GM18858 (cell line): ENCODE measurements at regions not wholly inside any gene's neighbourhood (a gene's known extent, or its start where the extent isn't known, plus 50 kb on each side); places are given as distances from the start of the nearest gene placed in this dataset.

Source experiments
- ATAC-seq: cut with Tn5 transposase; IDR thresholded peaks from one replicate; pipeline ENCODE4 v1.9.1; 2021; ENCODE audit not compliant: unreplicated experiment

- ATAC-seq, result no peak
These were observed 402.4 kb upstream of the ADARB2 start for GRCh38 chr10:2139746-2140145.

DNA sequence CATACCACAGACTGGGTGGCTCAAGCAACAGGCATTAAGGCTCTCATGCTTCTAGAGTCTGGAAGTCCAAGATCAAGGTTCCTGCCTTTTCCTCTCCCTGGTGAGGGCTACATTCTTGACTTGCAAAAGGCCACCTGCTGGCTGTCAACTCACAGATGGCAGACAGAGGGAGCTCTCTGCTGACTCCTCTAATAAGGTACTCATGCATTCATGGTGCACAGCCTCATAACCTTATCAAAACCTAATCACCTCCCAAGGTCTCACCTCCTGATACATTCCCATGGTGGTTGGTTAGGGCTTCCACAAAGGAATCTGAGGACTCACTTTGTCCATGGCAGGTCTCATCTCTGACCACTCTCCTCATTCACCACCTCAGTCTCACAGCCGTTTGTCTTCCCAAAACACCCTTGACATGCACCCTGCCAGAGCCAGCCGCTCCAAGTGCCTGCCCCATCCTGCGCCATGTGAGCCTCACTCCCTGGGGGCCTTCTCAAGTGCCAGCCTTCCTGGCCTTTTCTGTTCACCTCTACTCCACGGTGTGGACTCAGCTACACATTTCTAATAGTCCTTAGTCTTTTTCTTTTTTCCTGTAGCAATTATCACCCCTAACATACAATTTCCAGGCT lies 400.3 kb upstream of the ADARB2 start:
- ATAC-seq, result no peak

GRCh38 chr10:2130705-2131305 lies 393.5 kb upstream of the ADARB2 start:
- no peak for ATAC-seq

DNA sequence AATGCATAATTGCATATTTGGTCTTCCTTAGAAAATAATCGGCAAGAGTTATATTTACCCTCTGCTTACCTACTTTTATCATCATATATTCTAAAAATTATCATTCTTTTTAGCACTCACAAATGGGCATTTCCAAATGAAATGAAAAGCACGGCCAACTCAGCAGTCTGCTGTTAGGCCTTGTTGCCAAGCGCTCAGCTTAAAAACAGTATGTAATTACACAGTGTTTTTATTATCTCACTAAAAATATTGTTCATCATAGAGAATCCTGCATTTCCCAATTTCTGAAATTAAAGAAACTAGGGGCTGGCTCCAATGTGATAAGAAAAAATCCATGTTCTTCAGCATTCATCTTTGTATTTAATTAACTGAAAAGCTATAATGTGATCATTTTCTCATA lies 391.7 kb upstream of the ADARB2 start:
- ATAC-seq, result no peak

GRCh38 chr10:2124135-2124534 lies 386.8 kb upstream of the ADARB2 start:
- no peak for ATAC-seq

- no peak for ATAC-seq
These were observed 385.3 kb upstream of the ADARB2 start for GRCh38 chr10:2122431-2123124.

- ATAC-seq, result no peak
These were observed 384.6 kb upstream of the ADARB2 start for GRCh38 chr10:2121929-2122328.

DNA sequence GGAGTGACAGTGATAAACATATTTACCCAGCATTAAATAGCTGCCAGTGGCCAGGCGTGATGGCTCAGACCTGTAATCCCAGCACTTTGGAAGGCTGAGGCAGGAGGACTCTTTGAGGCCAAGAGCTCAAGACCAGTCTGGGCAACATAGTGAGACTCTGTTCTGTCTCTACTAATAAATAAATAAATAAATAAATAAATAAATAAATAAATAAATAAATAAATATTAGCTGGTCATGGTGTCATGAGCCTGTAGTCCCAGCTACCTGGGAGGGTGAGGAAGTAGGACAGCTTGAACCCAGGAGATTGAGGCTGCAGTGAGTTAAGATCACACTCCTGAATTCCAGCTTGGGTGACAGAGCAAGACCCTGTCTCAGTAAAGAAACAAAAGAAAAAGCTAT lies 384.0 kb upstream of the ADARB2 start:
- ATAC-seq, result no peak

- ATAC-seq, result no peak
These were observed 383.4 kb upstream of the ADARB2 start for GRCh38 chr10:2120746-2121145.

DNA sequence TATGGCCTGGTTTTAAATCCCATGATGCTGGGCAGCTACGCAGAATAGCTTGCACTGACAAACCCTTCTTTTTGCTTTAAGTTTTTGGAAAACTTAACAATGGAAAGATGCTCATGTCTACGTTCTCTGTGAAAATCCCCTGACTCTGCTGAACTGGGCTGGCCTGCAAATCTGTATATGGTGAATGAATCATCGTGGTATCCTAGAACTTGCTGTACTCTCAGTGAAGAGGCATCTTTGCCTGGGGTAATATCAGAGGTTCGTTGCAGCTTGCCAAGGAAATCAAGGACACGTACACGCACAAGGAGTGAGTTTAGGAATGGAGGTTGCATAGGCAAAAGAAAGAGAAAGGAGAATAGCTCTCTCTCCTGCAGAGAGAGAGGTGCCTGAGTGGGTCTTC lies 382.0 kb upstream of the ADARB2 start:
- no peak for ATAC-seq

- no peak for ATAC-seq
These were observed 380.9 kb upstream of the ADARB2 start for GRCh38 chr10:2118201-2118600.

DNA sequence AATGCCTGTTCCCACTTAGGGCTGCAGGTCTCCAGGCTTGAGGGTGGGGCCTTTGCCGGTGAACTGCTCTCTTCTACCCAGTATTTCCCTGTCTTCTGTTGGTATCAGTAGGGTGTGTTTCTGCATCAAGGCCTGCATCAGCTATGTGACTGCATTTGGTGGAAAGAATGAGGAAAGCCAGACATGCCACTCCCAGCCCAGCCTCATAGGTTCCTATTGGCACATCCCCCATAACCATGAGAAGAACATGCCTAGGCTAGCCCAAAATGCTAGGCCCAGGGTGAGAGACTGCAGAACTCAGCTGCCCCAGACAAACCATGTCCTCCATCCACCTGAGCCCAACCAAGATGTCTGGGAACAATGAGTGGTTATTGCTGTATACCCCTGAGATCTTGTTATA lies 380.3 kb upstream of the ADARB2 start:
- no peak for ATAC-seq

DNA sequence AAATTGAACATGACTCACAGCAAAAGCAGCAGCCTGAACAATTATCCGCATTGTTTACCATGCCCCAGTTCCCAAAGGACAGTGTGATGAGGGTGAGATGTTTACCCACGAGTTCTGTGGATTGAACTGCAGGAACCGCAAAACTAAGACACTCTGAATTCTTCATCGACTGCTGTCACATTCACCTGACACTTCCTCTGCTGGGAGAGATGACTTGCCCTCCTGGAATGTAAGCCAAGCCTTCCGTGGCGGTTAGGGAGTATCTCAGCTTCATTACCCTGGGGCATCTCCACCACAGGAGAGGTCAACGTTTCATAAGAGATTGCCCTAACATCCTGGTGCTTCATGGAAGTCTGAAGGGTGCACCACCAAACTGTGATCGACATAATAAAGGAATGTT lies 374.6 kb upstream of the ADARB2 start:
- ATAC-seq, result no peak

GRCh38 chr10:2108496-2108895 lies 371.2 kb upstream of the ADARB2 start:
- ATAC-seq, result no peak

- no peak for ATAC-seq
These were observed 369.3 kb upstream of the ADARB2 start for GRCh38 chr10:2106641-2107040.

DNA sequence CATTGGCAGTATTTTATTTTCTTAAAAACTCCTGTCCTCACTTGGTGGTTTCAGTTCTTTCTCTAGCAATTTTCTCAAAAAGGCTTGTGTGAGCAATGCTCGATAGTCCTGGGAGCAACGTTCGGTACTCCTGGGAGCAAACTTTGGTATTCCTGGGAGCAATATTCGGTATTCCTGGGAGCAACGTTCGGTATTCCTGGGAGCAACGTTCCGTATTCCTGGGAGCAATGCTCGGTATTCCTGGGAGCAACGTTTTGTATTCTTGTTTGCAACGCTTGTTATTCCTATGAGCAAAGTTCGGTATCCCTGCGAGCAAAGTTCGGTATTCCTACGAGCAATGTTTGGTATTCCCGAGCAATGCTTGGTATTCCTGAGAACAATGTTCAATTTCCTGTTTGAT lies 362.0 kb upstream of the ADARB2 start:
- no peak for ATAC-seq

DNA sequence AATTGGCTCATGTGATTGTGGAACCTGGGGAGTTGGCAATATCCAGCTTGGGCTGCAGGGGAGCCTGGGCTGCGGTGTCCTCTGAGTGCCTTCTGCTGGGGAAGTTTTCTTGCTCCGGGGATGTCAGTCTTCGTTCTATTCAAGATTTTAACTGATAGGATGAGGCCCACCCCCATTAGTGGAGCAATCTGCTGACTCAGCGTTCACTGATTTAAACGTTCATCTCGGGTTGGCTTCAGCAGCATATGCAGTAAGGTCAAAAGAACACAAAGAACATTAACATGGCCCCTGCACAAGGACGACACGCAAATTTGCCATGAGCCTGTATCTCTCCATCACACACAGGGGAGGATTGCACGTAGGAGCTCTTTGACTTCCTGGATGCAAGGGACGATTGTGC lies 360.6 kb upstream of the ADARB2 start:
- no peak for ATAC-seq

DNA sequence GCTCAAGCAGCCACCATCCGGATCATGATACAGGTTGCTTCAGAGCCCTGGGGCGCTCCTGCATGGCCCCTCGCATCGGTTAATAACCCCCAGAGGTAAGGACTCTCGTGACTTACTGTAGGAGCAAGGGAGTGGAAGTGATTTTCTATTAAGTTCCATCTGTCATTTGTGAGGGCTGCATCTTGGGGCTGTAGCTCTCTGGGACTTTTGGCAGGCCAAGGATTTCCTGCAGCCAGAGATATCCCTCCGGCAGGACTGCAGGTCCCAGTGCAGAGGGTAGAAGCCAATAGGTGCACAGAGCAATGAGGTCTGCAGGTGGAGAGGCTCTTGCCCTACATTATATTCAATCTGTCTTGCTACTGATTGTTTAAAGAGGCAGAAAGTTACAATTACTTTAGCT lies 356.8 kb upstream of the ADARB2 start:
- no peak for ATAC-seq

- no peak for ATAC-seq
These were observed 346.3 kb upstream of the ADARB2 start for GRCh38 chr10:2083591-2083990.

GRCh38 chr10:2081501-2081900 lies 344.2 kb upstream of the ADARB2 start:
- ATAC-seq, result no peak

- no peak for ATAC-seq
These were observed 342.3 kb upstream of the ADARB2 start for GRCh38 chr10:2079603-2080078.

- no peak for ATAC-seq
These were observed 339.9 kb upstream of the ADARB2 start for GRCh38 chr10:2077231-2077630.
